Heart left ventricle (tissue), 13 donors: ENCODE measurements at regions not wholly inside any gene's neighbourhood (a gene's known extent, or its start where the extent isn't known, plus 50 kb on each side); places are given as distances from the start of the nearest gene placed in this dataset.

ENCODE experiments used
- CTCF ChIP-seq, 12 donors: fragments of 200-600 bp; sonication (generic) in 4 of 12; IDR thresholded peaks; one replicate each; pipeline versions ENCODE4 v1.5.0 to v1.8.0; 2018 to 2022; ENCODE audit warnings: antibody characterized with exemption in 12 of 12, mild to moderate bottlenecking in 5 of 12
- POLR2A ChIP-seq, 2 donors: fragments of 450-650 bp; IDR thresholded peaks; one replicate each; pipeline ENCODE4 v1.6.1; 2017; ENCODE audit warnings: antibody characterized with exemption in 2 of 2, mild to moderate bottlenecking in 2 of 2, moderate library complexity in 2 of 2
- donor health status: ischemic (EF 13 %, LVEDD 7.1; RV severe dilation, severe dysfunction).
- donor health status: DM: no; HTN: yes; CAD: no.
- donor health status: DM: no; HTN: no; CAD: no.
- donor health status: ischemic (EF 25% LVEDD 6.9; RV normal size, moderate dysfunction).
- donor health status: ischemic (EF 25% LVEDD 5.7; RV mildly dilated, moderate dysfunction).
- donor health status: ischemic (EF 35%, LVEDD 5.7; RV mildly dilated, moderate dysfunction).
- donor health status: nonischemic (EF 11% LVEDD 7.7; RV severe dilation, severe dysfunction).
- donor health status: DM: yes; HTN: yes; CAD: no.
- donor health status: PGD.
- donor health status: ischemic (EF 29% LVEDD 5.4; RV normal size, mild dysfunction).
- donor health status: nonischemic (EF 23%, LVEDD 6.1; RV moderate dilation, normal function).

GRCh38 chr1:232574889-232575762 is 54.8 kb downstream of the SIPA1L2 start:
- no peak for TF ChIP-seq CTCF (IDR thresholded peaks at IDR 0.05)
- TF ChIP-seq POLR2A (IDR thresholded peaks at IDR 0.05), result no peak
